H9 (cell line): ENCODE measurements at regions not wholly inside any gene's neighbourhood (a gene's known extent, or its start where the extent isn't known, plus 50 kb on each side); places are given as distances from the start of the nearest gene placed in this dataset.

Experiments used
- DNase-seq: peaks from one replicate; pipeline ENCODE4 v3.0.0-alpha.2; 2017
- H2AFZ ChIP-seq: one replicate; pipeline ENCODE4 v1.6.1; 2013; ENCODE audit warnings: mild to moderate bottlenecking, low read length, control low read depth, moderate library complexity
- H2AK5ac ChIP-seq: 2 replicates; pipeline ENCODE4 v1.6.1; 2013; ENCODE audit warnings: low read length, control low read depth, mixed read lengths; ENCODE audit not compliant: insufficient read length
- H2BK120ac ChIP-seq: one replicate; pipeline ENCODE4 v1.6.1; 2013; ENCODE audit warnings: low read depth, mild to moderate bottlenecking, low read length, control low read depth, inconsistent platforms; ENCODE audit not compliant: poor library complexity, severe bottlenecking
- H2BK12ac ChIP-seq: 2 replicates; pipeline ENCODE4 v1.6.1; 2013; ENCODE audit warnings: low read length, control low read depth, mixed read lengths, low read depth; ENCODE audit not compliant: insufficient read length
- H2BK15ac ChIP-seq: 2 replicates; pipeline ENCODE4 v1.6.1; 2013; ENCODE audit warnings: low read depth, low read length, control low read depth
- H2BK20ac ChIP-seq: one replicate; pipeline ENCODE4 v1.6.1; 2013; ENCODE audit warnings: low read depth, mild to moderate bottlenecking, low read length, control low read depth, inconsistent platforms; ENCODE audit not compliant: poor library complexity, severe bottlenecking
- H2BK5ac ChIP-seq: 2 replicates; pipeline ENCODE4 v1.6.1; 2013; ENCODE audit warnings: low read length, control low read depth, mixed read lengths; ENCODE audit not compliant: insufficient read length
- H3K14ac ChIP-seq: 2 replicates; pipeline ENCODE4 v1.6.1; 2013; ENCODE audit warnings: low read length, control low read depth; ENCODE audit not compliant: insufficient read depth
- H3K18ac ChIP-seq: 2 replicates; pipeline ENCODE4 v1.6.1; 2013; ENCODE audit warnings: low read depth, mild to moderate bottlenecking, mixed read lengths, low read length, control low read depth; ENCODE audit not compliant: insufficient read length
- H3K23ac ChIP-seq: 2 replicates; pipeline ENCODE4 v1.6.1; 2013; ENCODE audit warnings: low read length, control low read depth, mixed read lengths, low read depth; ENCODE audit not compliant: insufficient read length
- H3K23me2 ChIP-seq: 2 replicates; pipeline ENCODE4 v1.6.1; 2013; ENCODE audit warnings: low read depth, mild to moderate bottlenecking, mixed read lengths, low read length, control low read depth; ENCODE audit not compliant: insufficient read length, poor library complexity, severe bottlenecking
- H3K27ac ChIP-seq: 2 replicates; pipeline ENCODE4 v1.5.1; 2013; ENCODE audit warnings: low read length, control low read depth, mixed read lengths, low read depth; ENCODE audit not compliant: insufficient read length
- H3K27me3 ChIP-seq: 2 replicates; pipeline ENCODE4 v1.6.1; 2013; ENCODE audit warnings: low read length, control low read depth, inconsistent platforms; ENCODE audit not compliant: insufficient read depth
- H3K4ac ChIP-seq: 2 replicates; pipeline ENCODE4 v1.6.1; 2013; ENCODE audit warnings: low read depth, mild to moderate bottlenecking, control low read depth, inconsistent platforms, low read length, moderate library complexity
- H3K4me1 ChIP-seq: 2 replicates; pipeline ENCODE4 v1.6.1; 2013; ENCODE audit warnings: low read length, control low read depth, inconsistent platforms; ENCODE audit not compliant: insufficient read depth
- H3K4me2 ChIP-seq: 2 replicates; pipeline ENCODE4 v1.6.1; 2013; ENCODE audit warnings: low read length, control low read depth, mixed read lengths; ENCODE audit not compliant: insufficient read length, insufficient read depth
- H3K56ac ChIP-seq: 2 replicates; pipeline ENCODE4 v1.6.1; 2013; ENCODE audit warnings: low read depth, mild to moderate bottlenecking, mixed read lengths, low read length, control low read depth; ENCODE audit not compliant: insufficient read length
- H3K79me1 ChIP-seq: 2 replicates; pipeline ENCODE4 v1.6.1; 2013; ENCODE audit warnings: low read depth, mild to moderate bottlenecking, moderate library complexity, low read length, control low read depth, inconsistent platforms; ENCODE audit not compliant: insufficient read depth, poor library complexity, severe bottlenecking
- H3K79me2 ChIP-seq: 2 replicates; pipeline ENCODE4 v1.6.1; 2013; ENCODE audit warnings: low read length, control low read depth, inconsistent platforms; ENCODE audit not compliant: insufficient read depth
- H3K9ac ChIP-seq: 2 replicates; pipeline ENCODE4 v1.6.1; 2013; ENCODE audit warnings: low read length, control low read depth, mixed read lengths; ENCODE audit not compliant: insufficient read length; ENCODE audit errors: extremely low read depth
- H3K9me3 ChIP-seq: one replicate; pipeline ENCODE4 v1.6.1; 2013; ENCODE audit warnings: low read depth, low read length, inconsistent platforms; ENCODE audit not compliant: control insufficient read depth
- H3T11ph ChIP-seq: one replicate; pipeline ENCODE4 v1.6.1; 2013; ENCODE audit warnings: mild to moderate bottlenecking, low read length, control low read depth, inconsistent platforms
- H4K20me1 ChIP-seq: one replicate; pipeline ENCODE4 v1.6.1; 2013; ENCODE audit not compliant: control insufficient read depth, insufficient read length, insufficient read depth
- H4K5ac ChIP-seq: 2 replicates; pipeline ENCODE4 v1.6.1; 2013; ENCODE audit warnings: low read depth, mild to moderate bottlenecking, mixed read lengths, low read length, control low read depth; ENCODE audit not compliant: insufficient read length
- H4K8ac ChIP-seq: replicated peaks from 2 replicates; pipeline ENCODE4 v1.6.1; 2013; ENCODE audit warnings: low read length, control low read depth, mixed read lengths, low read depth; ENCODE audit not compliant: insufficient read length
- H4K91ac ChIP-seq: 2 replicates; pipeline ENCODE4 v1.6.1; 2013; ENCODE audit warnings: low read depth, mild to moderate bottlenecking, moderate library complexity, mixed read lengths, low read length, control low read depth; ENCODE audit not compliant: insufficient read length
- H3K27ac Mint-ChIP-seq, 3 experiments: 2 replicates in 2 of 3; 3 replicates in 1 of 3; pipeline ENCODE4 v1.8.0; 2020 to 2021; ENCODE audit warnings: mixed read lengths in 3 of 3, mild to moderate bottlenecking in 1 of 3, moderate library complexity in 1 of 3
- H3K27me3 Mint-ChIP-seq: 2 replicates; pipeline ENCODE4 v1.8.0; 2021; ENCODE audit warnings: low read depth, mild to moderate bottlenecking, moderate library complexity, mixed read lengths
- H3K36me3 Mint-ChIP-seq, 3 experiments: 2 replicates in 2 of 3; 3 replicates in 1 of 3; pipeline ENCODE4 v1.8.0; 2020 to 2021; ENCODE audit warnings: low read depth in 3 of 3, mixed read lengths in 3 of 3; ENCODE audit not compliant: insufficient read depth in 1 of 3
- H3K4me1 Mint-ChIP-seq, 2 experiments: 2 replicates each; pipeline ENCODE4 v1.8.0; 2020; ENCODE audit warnings: mixed read lengths in 2 of 2
- H3K4me3 Mint-ChIP-seq, 2 experiments: 2 replicates in 1 of 2; 3 replicates in 1 of 2; pipeline ENCODE4 v1.8.0; 2020 to 2021; ENCODE audit warnings: mild to moderate bottlenecking in 2 of 2, mixed read lengths in 2 of 2, moderate library complexity in 1 of 2
- H3K9me3 Mint-ChIP-seq, 2 experiments: 2 replicates in 1 of 2; 3 replicates in 1 of 2; pipeline ENCODE4 v1.8.0; 2020; ENCODE audit warnings: mild to moderate bottlenecking in 2 of 2, mixed read lengths in 2 of 2, moderate library complexity in 1 of 2
- WGBS: extraction: QIAGEN DNeasy Blood & Tissue Kit; methylation state at CpG from one replicate; pipeline ENCODE4 v1.1.7; 2013; ENCODE audit warnings: missing lambda C conversion rate, low lambda C conversion rate, mixed read lengths; ENCODE audit not compliant: insufficient read length; ENCODE audit errors: extremely low coverage; 5-methylcytosine and 5-hydroxymethylcytosine counted together
- TF ChIP-seq, protein P1 (sequence below): fragments of 200-600 bp; sonication (generic); conservative IDR thresholded peaks from 3 replicates; pipeline ENCODE4 v1.8.0; 2021; ENCODE audit warnings: antibody characterized with exemption, mild to moderate bottlenecking

DNA sequence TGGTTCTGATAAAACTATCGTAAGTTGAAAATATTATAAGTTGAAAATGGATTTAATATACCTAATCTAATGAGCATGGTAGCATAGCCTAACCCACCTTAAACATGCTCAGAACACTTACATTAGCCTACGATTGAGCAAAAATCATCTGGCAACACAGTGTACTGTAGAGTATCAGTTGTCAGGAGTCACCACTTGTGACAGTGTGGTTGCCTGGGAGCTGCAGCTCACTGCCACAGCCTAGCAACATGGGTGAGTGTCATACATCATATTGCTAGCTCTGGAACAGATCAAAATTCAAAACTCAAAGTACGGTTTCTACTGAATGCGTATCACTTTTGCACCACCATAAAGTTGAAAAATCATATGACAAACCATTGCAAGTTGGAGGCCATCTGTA is 203.5 kb downstream of the ATXN7L3B start:
- WGBS: no CpG with 5 or more reads among the region's 4 CpGs
- H3K36me3 Mint-ChIP-seq: no peaks in the 10 kb centered on the region
- no peak overlapping the region for H2AFZ ChIP-seq

More for the DNA sequence above, 203.5 kb downstream of the ATXN7L3B start:
- H3K9me3 Mint-ChIP-seq: no peaks in the 10 kb centered on the region
- H3K9me3 ChIP-seq: no peaks in the 10 kb centered on the region
- no peaks in the 10 kb centered on the region for H3K27me3 ChIP-seq
- H2BK15ac ChIP-seq: no peak overlapping the region
- no peak for DNase-seq
- H2BK12ac ChIP-seq: no peak overlapping the region
- H2BK120ac ChIP-seq: no peak overlapping the region
- H4K5ac ChIP-seq: no peak overlapping the region
- H4K20me1 ChIP-seq: no peaks in the 10 kb centered on the region
- no peak overlapping the region for H4K8ac ChIP-seq
- no peak overlapping the region for H2AK5ac ChIP-seq
- H3K56ac ChIP-seq: no peak overlapping the region
- H3K23me2 ChIP-seq: no peaks in the 10 kb centered on the region
- H3K4me3 Mint-ChIP-seq: no peak overlapping the region
- H3K27ac ChIP-seq: no peak overlapping the region
- no peak overlapping the region for H3K14ac ChIP-seq
- no peak overlapping the region for H2BK5ac ChIP-seq
- no peak overlapping the region for H3K4ac ChIP-seq
- no peak overlapping the region for H3K9ac ChIP-seq
- no peak overlapping the region for H3K4me2 ChIP-seq
- no peaks in the 10 kb centered on the region for H3K4me1 Mint-ChIP-seq
- H3K23ac ChIP-seq: no peak overlapping the region
- H3K18ac ChIP-seq: no peak overlapping the region
- H3T11ph ChIP-seq: no peak overlapping the region
- H3K27me3 Mint-ChIP-seq: no peaks in the 10 kb centered on the region
- H3K27ac Mint-ChIP-seq: no peak overlapping the region
- no peak overlapping the region for H4K91ac ChIP-seq
- H3K79me1 ChIP-seq: no peaks in the 10 kb centered on the region
- TF ChIP-seq, protein P1, sequence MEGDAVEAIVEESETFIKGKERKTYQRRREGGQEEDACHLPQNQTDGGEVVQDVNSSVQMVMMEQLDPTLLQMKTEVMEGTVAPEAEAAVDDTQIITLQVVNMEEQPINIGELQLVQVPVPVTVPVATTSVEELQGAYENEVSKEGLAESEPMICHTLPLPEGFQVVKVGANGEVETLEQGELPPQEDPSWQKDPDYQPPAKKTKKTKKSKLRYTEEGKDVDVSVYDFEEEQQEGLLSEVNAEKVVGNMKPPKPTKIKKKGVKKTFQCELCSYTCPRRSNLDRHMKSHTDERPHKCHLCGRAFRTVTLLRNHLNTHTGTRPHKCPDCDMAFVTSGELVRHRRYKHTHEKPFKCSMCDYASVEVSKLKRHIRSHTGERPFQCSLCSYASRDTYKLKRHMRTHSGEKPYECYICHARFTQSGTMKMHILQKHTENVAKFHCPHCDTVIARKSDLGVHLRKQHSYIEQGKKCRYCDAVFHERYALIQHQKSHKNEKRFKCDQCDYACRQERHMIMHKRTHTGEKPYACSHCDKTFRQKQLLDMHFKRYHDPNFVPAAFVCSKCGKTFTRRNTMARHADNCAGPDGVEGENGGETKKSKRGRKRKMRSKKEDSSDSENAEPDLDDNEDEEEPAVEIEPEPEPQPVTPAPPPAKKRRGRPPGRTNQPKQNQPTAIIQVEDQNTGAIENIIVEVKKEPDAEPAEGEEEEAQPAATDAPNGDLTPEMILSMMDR: no peak
- H2BK20ac ChIP-seq: no peak overlapping the region
- no peaks in the 10 kb centered on the region for H3K79me2 ChIP-seq
- H3K4me1 ChIP-seq: no peaks in the 10 kb centered on the region
